ENCODE measurements at regions not wholly inside any gene's neighbourhood (a gene's known extent, or its start where the extent isn't known, plus 50 kb on each side); places are given as distances from the start of the nearest gene placed in this dataset.
"Not testable (repeated sequence)": the region's sequence is repeated elsewhere in the genome, so short reads cannot be mapped to it uniquely, and the experiment has no call there.

DNA sequence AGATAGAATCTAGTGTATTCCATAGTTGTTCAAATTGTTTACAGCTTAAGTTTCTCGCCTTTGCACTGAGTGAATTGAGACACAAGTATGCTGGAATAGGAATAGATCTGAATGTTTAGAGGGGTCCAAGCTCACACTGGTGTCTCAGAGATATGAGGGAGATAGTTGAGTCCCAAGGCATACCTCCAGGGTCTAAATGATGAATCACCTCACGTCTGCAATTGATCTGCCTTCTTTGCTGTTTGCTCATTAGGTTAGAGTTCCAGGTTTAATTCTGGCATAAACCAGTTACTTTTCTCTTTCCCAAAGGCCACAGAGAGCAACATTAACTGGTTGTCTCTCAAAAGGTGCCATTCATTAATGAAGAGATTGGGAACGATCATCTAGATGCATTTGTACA lies 106.3 kb upstream of the MME start:
- no peak for DNase-seq

DNA sequence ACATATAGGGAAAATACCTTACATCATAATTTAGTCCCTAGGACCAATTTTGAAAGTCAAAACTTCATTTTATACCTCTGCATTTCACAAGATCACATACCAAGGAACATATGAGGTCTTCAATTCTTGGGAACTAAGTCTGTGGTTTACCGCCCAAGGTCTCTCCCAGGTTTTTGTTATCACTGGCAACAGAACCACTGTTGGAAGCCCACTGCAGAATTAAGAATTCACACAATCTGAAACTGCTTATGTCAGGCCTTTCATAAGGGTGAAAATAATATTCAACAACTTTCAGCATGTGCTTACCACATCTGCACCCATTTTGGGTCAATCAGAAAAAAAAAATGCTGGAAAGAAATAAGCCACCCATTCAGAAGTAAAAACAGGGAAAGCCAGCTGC lies 107.2 kb upstream of the MME start:
- no peak for DNase-seq

DNA sequence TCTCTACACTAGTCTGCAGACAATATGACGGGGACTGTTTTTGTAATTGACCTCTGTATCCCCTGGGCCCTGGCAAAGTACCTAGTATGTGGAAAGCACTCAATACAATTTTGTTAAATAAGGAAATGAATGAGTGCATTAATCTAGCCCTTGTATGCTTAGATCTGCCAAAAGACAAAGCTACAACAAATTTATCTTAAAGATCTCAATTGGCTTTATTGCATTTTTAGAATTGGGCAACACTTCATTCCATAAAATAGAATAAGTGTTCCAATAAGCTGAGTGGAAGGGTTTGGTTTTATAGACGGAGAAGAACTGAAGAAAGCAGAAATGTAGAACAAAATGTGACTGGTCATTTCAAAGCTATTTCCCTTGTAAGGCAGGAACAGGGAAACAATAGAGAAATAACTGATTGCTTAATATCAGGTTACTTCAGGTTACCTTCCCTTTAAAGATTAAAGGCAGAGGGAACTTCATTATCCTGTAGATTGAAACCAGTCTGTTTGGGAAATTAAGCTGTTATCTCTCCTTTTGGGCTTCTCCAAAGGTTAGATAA lies 108.3 kb upstream of the MME start:
- DNase-seq, result no peak

DNA sequence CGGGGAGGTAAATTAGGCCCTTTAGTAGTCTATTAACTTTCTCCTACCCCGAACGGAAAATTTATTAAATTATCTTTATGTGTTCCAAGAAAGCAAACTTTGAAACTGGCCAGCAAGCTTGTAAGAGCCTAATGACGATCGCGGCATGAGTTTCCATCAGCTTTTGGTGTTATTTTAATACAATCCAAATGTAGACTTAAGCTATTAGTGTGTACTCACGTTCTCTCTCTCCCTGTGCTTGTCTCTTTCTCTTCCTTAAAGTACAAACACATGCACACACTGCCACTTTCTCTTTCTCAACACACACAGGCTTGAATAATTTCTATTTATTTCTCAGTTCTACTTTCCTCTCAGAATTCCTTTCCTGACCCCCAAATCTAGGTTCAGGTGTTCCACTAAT lies 108.8 kb upstream of the MME start:
- DNase-seq, result no peak

DNA sequence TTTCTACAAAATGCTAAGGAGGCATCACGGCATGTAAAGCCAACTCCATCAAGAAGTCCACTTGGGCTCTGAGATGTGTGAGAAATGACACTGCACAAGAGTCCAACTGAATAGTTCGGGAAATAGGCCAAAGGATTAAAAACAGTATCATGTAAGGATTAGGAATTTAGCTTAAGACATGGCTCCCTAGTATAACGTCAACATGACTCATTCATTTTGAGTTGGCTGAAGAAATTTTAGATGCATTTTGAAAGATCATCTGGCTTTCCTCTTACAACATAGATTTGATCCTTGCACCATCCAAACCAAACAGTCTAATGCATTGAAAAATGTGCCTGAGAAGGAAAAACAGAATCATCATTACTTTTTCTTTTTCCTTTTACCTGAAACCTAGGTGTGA lies 109.3 kb upstream of the MME start:
- no peak for DNase-seq

DNA sequence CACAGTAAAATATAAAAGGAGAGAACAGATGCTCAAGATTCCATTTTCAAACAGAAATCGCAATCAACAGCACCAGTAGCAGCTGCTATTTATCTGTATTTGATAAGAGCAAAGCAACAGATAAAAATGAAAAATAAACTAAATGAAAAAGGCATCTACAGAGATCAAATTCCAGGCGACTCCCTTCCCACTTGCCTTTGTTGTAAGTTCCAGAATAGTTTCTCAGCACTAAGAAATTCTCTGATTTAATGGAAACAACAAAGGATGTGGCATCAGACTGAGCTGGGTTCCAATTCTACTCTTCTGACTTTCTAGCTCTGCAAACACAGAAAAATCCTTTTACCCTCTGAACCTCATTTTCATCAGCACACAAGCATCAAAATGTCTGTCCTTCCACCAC lies 110.8 kb upstream of the MME start:
- DNase-seq, result no peak

DNA sequence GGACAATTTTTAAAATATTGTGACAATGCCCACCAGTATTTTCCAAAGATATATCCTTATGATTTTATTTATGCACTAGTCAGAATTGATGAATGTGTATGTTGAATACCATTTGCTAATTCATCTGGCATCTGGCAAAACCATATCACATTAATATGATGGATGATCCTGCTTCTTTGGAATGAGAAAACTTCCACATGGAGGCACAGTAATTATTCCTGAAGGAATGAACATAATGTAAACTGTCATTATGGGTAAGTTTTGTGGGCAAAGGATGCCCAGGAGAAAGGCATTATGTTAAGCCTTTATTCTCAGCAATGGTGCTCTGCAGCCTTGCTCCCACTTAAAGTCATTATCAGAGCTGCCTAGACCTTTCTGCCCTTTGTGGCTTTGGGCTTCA lies 113.0 kb upstream of the MME start:
- no peak for DNase-seq

DNA sequence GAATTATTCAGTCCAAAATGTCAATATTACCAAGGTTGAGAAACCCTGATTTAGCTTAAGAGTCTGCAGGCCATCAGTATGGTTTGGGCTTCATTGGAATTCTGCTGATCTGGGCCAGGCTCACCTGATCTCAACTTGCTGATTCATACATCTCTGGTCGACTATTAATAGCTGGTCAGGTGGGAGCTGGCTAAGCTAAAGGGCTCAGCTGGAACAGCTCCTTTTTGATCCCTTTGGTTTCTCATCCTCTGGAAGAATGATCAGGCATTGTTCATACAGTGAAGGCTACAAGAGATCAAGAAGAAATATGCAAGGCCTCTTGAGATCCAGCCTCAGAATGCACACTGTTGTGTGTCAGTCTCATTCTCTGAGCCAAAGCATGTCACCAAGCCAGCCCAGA lies 123.3 kb upstream of the MME start:
- DNase-seq, result no peak

DNA sequence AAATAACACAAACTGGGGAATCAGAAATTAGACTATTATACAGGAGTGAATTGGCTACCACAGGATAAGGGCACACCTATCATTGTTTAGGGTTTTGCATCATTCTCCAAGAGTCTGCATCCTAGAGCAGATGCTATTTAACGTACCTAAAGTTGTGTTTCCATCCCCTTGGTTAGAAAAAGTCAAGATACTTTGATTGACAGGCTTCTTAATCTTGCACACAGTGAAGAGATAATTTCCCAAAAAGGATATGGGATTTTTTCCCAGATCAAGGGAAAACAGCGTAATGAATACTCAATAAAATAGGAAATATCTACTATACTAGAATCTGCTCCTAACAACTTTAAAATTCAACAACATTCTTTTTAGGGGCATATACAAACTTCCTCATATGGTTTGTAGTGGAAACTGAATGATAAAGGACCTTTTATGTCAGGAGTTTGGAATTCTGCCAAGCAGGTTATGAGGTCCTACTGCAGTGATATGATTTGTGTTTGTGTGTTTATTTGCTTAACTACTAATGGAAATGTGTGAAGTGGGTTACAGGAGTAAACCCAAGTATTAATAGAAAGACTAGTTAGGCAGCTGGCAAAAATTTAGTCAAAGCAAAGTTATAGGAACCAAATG lies 124.1 kb upstream of the MME start:
- no peak for DNase-seq

DNA sequence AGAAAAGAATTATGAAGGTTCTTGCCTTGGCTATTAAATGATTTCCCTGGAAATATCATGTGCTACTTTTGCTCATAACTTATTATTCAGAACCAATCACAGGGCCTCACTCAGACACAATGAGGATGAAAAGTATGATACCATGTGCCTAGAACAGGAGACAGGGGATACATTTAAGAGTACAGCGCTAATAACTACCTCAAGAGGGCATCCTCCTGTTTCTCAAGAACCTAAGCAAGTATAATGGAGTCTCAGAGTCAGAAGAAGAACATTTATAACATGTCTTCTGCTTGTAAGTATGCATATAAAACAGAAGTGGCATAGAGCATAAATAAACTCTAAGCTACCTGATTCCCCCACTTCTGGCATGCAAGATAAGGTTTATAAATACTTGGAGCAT lies 125.4 kb upstream of the MME start:
- no peak for DNase-seq

DNA sequence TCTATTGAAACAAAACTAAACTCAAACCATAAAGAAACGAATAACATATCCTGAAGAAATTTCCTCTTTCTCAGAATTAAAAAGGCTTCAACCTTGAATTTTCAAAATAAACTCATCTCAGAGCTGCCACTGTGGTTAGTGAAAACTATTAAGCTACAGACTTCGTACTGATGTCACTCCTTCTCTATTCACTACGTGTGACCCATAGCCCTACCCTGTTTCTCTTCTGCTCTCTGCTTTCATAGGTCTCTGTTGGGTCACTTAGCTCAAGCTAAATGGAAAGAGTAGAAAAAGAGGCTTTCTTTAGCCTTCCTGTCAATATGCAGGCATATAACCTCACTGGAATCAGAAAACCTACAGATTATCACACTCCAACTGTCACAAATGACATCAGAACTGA lies 126.6 kb upstream of the MME start:
- DNase-seq, result no peak

DNA sequence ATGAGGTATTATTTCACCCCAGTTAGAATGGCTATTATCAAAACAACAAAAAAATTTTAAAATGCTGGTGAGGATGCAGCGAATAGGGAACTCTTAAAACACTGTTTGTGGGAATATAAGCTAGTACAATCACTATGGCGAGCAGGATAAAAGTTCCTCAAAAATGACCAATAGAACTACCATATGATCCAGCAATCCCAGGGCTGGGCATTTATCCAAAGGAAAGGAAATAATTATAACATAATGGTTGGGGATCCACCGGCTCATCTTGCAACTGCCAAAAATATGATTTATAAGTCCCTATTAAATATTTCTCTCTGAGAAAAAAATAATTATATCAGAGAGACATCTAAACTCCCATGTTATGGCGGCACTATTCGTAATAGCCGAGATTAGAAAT lies 127.6 kb upstream of the MME start:
- peak in 1 of 2 experiments; percentile 19 for DNase-seq

DNA sequence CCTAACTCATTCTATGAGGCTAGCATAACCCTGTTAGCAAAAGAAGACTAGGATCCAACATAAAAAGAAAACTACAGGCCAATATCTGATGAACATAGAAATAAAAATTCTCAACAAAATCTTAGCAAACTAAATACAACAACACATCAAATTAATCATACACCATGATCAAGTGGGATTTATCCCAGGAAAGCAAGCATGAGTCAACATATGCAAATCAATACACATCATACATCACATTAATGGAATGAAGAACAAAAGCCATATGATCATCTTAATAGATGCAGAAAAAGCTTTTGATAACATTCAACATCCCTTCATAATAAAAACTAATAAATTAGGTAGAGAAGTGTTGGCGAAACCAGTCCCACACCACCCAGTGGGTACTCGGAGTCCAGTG lies 136.1 kb upstream of the MME start:
- DNase-seq, result no peak

DNA sequence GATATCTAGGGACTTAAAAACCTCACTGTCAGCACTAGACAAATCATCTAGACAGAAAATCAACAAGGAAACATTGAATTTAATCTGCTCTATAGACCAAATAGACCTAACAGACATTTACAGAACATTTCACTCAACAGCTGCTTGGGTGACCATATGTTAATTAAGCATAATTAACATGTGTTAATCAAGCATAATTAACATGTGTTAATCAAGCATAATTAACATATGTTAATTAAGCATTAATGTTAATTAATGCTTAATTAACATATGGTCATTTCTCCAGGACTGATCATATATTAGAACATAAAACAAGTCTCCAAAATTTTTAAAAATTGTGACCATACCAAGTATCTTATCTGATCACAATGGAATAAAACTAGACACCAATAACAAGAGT lies 137.3 kb upstream of the MME start:
- no peak for DNase-seq

DNA sequence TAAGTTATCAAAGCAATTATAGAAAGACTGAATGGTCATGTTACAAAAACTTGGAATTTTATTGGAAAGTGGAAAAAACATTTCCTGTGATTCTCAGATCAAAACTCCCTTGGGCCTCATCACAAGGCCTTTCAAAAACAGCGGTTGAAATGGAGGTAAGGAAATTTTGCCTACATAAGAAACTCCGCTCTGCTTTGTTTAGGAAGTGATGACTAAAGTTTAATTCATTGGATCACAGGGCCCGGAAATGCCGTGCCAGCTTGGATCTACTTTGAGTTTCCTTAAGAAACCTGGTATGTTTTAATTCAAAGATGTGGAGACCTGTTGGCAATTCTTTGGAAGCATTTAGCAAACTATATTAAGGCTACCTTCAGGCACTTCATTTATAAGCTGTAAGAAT lies 143.9 kb upstream of the MME start:
- no peak for DNase-seq

DNA sequence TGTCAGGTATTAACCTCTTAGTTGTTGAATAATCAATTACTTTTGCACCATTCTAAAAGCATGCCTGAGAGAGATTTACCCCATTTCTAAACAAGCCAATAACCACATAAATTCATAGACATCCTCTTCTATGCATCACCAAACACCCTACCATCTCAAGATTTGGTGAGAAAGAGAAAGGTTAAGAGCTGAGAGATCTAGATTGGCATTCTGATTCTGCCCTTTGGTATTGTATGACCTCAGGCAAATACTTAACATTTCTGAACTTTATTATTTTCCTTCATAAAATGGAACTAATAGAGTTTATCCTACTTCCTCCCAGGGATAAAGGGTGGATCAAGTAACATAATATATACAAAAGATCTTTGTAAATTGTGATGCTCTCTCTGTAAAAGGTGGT lies 146.5 kb upstream of the MME start:
- DNase-seq, result no peak

DNA sequence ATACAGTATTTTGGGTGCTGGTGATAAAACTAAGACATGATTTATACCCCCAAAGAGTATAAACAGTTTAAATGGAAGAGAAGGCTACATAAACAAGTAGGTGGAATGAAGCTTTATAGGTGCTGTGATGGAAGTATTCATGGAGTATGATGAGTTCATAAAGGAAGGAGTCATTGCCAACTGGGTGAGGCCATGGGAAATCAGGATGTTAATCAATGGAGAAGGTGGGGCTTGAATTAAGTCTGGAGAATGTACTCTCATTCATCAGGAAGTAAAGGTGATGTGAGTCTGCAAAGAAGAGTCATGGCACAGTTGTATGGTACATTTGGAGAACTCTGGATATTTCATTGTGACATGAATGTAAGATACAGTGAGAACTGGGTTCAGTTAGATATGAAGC lies 147.5 kb upstream of the MME start:
- no peak for DNase-seq

DNA sequence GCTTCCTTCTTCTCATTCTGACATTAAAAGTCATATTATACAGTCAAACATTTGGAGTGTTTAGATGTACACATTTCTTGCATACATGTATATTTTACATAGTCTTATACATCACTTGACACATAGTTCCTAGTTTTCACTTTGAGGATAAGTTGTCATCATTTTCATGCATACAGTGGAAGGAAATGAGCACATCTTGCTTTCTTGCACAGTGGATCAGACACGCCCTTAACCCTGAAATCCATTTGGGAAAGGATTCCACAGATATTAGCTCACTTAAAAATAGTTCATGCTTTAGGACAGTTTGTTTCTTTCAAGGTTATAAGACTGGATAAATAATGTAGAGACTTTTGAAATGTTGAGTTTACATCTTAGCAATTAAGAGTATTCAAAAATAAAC lies 148.6 kb upstream of the MME start:
- DNase-seq, result no peak

DNA sequence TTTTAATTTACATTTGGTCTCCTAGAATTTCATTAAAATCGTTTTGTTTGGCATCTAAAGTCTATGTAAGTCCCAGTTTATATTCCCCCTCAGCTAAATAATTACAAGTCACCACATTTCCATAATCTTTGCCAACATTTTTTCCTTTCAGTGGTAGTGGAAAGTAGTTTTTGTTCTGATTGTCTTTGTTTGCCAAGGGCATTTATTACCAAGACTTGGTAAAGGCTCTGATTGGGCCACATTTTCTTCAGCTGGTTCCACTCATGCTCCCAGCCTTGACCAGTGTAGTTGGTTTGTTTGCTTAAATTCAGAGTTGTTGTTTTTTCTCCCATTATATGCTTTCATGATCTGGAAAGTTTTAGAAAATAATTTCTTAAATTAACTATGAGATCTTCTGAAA lies 153.4 kb upstream of the MME start:
- DNase-seq, result no peak

DNA sequence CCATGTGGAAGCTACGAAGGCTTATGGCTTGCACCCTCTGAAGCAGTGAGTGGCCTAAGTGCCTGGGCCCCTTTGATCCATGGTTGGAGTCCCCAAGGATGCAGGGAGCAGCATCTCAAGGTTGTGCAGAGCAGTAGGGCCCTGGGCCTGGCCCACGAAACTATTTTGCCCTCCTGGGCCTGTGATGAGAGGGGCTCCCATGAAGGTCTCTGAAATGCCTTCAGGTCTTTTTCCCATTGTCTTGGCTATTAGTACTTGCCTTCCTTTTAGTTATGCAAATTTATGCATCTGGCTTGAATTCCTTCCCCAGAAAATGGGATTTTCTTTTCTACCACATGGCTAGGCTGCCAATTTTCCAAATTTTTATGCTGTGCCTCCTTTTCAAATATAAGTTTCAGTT lies 158.8 kb upstream of the MME start:
- no peak for DNase-seq

DNA sequence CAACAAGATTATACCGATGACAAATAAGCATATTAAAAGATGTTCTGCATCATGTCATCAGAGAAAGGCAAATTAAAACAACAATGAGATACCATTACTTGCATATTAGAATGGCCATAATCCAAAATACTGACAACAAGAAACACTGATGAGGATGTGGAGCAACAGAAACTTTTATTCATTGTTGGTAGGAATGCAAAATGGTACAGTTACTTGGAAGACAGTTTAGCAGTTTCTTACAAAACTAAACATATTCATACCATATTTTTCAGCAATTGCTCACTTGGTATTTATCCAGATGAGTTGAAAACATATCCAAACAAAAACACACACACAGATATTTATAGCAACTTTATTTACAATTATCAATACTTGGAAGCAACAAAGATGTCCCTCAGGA lies 160.9 kb upstream of the MME start:
- no peak for DNase-seq

DNA sequence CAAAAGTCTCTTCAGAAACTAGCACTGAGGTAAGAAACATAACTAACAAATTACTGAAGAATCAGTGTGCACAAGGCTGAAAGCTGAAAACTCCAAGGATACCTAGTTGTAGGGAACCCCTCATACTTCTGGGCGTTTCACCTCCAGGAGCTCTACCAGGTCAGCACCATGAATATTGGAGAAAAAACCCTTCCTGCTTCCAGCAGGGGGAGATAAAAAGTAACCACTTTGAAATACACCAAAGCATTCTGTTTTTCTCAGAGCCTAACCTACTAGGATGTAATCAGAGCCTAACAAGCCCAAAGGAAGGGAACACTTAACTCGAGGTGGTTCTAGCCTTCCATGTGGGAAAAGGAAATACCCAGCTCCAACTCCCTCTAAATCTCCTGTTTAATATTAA lies 175.8 kb upstream of the MME start:
- DNase-seq, result no peak

DNA sequence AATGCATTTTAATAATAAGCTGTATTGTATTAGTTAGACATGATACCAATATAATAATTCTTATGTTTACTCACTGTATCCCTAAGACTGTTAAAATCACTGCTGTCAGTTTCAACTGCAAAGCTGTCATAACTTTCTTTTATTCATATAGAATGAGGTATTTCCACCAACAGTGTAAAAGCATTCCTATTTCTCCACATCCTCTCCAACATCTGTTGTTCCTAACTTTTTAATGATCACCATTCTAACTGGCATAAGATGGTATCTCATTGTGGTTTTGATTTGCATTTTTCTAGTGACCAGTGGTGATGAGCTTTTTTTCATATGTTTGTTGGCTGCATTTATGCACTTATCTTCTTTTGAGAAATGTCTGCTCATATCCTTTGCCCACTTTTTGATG lies 177.6 kb upstream of the MME start:
- DNase-seq, result not testable (repeated sequence)

DNA sequence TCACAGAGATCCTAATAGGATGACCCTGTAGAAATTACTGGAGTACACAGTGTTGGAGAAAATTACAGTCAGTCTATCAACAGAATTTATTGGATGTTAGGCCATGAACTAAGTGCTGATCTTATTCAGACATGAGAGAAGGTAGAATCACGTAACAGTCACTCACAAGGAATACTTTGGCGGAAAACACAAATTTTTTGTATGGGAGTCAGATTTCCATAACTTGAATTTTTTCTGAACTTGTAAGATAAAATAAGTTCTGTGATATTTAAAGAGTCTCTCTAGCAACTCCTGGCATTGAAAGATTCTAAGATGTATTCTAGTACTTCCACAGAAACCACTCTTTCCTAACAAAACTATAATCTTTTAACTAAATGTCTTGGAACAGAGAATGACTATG lies 178.8 kb upstream of the MME start:
- DNase-seq, result no peak

DNA sequence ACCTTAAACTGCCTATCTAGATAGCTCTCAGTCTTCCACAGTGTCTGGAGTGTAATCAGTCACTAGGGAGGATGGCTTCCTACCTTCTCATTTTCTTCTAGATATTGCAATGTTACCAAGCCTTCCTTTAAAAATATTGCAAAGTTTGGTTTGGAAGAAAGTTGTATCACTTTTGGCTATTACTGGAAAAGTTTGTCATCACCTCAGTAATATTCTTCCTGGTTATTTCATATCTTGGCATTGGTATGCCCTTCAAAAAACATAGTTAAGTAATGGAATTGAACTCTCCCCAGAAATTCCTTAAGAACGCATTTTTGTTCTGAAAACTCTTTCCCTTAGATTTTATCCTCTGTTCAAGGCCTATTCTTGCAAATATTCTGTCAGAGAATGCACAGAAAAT lies 179.3 kb upstream of the MME start:
- no peak for DNase-seq

DNA sequence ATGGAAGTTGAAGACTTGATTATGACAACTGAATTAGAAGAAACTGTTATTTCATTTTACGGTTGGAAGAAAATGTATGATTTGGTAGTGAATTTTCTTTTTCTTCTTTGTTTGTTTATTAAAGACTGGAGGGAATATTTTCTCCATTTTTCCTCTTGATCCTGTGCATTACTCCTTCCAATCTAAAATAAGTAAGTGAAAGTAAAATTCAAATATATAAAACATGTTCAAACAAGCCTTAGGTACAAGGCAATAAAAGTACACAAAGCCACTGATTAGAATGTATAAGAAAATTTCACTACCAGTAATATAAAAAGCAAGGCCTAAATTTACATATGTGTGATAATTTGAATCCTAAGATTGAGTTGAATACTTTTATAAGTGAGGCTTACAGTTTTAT lies 181.2 kb upstream of the MME start:
- no peak for DNase-seq
